HL-60 (cell line): ENCODE measurements at regions not wholly inside any gene's neighbourhood (a gene's known extent, or its start where the extent isn't known, plus 50 kb on each side); places are given as distances from the start of the nearest gene placed in this dataset.

Source experiments
- CTCF ChIP-seq: IDR thresholded peaks from one replicate; pipeline ENCODE4 v1.5.1; 2011; ENCODE audit warnings: low read length, control low read depth, inconsistent platforms; ENCODE audit not compliant: insufficient read depth
- POLR2AphosphoS5 ChIP-seq: IDR thresholded peaks from 2 replicates; pipeline ENCODE4 v1.6.1; 2012; ENCODE audit warnings: low read depth
- REST ChIP-seq: IDR thresholded peaks from 2 replicates; pipeline ENCODE4 v1.6.1; 2012; ENCODE audit warnings: low read depth; ENCODE audit not compliant: insufficient replicate concordance
- SPI1 ChIP-seq: IDR thresholded peaks from 2 replicates; pipeline ENCODE4 v1.6.1; 2012; ENCODE audit warnings: low read depth, mild to moderate bottlenecking, borderline replicate concordance

GRCh38 chr4:163702736-163703135, 208.2 kb downstream of the TMA16 start:
- TF ChIP-seq CTCF (no peak), POLR2AphosphoS5 (no peak), SPI1 (no peak), REST (no peak)
